Osteoblast (primary cell): ENCODE measurements at regions not wholly inside any gene's neighbourhood (a gene's known extent, or its start where the extent isn't known, plus 50 kb on each side); places are given as distances from the start of the nearest gene placed in this dataset.
"Not testable (repeated sequence)": the region's sequence is repeated elsewhere in the genome, so short reads cannot be mapped to it uniquely, and the experiment has no call there.

Source experiments
- DNase-seq: peaks from one replicate; pipeline ENCODE4 v3.0.0; 2011; ENCODE audit warnings: low spot score, mixed read lengths; ENCODE audit not compliant: insufficient read length; ENCODE audit errors: missing footprints
- H2AFZ ChIP-seq: 2 replicates; pipeline ENCODE4 v1.6.0; 2011; ENCODE audit warnings: mild to moderate bottlenecking, low read length
- H3K27ac ChIP-seq: 2 replicates; pipeline ENCODE4 v1.5.1; 2011; ENCODE audit warnings: mild to moderate bottlenecking, low read depth, low read length, moderate library complexity
- H3K27me3 ChIP-seq: 2 replicates; pipeline ENCODE4 v1.6.0; 2012; ENCODE audit warnings: mild to moderate bottlenecking, control low read depth, inconsistent platforms, low read length, moderate library complexity; ENCODE audit not compliant: insufficient read depth
- H3K36me3 ChIP-seq: 2 replicates; pipeline ENCODE4 v1.5.1; 2011; ENCODE audit warnings: mild to moderate bottlenecking, low read length, control low read depth, moderate library complexity; ENCODE audit not compliant: insufficient read depth
- H3K4me1 ChIP-seq: 2 replicates; pipeline ENCODE4 v1.5.1; 2011; ENCODE audit warnings: mild to moderate bottlenecking, low read length, control low read depth, moderate library complexity; ENCODE audit not compliant: insufficient read depth
- H3K4me2 ChIP-seq: 2 replicates; pipeline ENCODE4 v1.6.0; 2011; ENCODE audit warnings: mild to moderate bottlenecking, low read length; ENCODE audit not compliant: insufficient read depth
- H3K4me3 ChIP-seq: fragments of 200-600 bp; sonication (generic); 3 replicates; pipeline ENCODE4 v1.5.1; 2012; ENCODE audit warnings: mild to moderate bottlenecking, low read length, inconsistent platforms; ENCODE audit not compliant: insufficient read depth
- H3K79me2 ChIP-seq: 2 replicates; pipeline ENCODE4 v1.6.0; 2012; ENCODE audit warnings: mild to moderate bottlenecking, low read length, control low read depth, inconsistent platforms; ENCODE audit not compliant: insufficient read depth
- H3K9me3 ChIP-seq: 2 replicates; pipeline ENCODE4 v1.5.1; 2011; ENCODE audit warnings: low read depth, low read length, control low read depth
- H4K20me1 ChIP-seq: 2 replicates; pipeline ENCODE4 v1.6.0; 2012; ENCODE audit warnings: mild to moderate bottlenecking, low read length, control low read depth; ENCODE audit not compliant: insufficient read depth
- TF ChIP-seq, protein P1 (sequence below): IDR thresholded peaks from 2 replicates; pipeline ENCODE4 v1.5.1; 2011; ENCODE audit warnings: mild to moderate bottlenecking, low read depth, low read length, moderate library complexity; ENCODE audit errors: extremely low read depth

DNA sequence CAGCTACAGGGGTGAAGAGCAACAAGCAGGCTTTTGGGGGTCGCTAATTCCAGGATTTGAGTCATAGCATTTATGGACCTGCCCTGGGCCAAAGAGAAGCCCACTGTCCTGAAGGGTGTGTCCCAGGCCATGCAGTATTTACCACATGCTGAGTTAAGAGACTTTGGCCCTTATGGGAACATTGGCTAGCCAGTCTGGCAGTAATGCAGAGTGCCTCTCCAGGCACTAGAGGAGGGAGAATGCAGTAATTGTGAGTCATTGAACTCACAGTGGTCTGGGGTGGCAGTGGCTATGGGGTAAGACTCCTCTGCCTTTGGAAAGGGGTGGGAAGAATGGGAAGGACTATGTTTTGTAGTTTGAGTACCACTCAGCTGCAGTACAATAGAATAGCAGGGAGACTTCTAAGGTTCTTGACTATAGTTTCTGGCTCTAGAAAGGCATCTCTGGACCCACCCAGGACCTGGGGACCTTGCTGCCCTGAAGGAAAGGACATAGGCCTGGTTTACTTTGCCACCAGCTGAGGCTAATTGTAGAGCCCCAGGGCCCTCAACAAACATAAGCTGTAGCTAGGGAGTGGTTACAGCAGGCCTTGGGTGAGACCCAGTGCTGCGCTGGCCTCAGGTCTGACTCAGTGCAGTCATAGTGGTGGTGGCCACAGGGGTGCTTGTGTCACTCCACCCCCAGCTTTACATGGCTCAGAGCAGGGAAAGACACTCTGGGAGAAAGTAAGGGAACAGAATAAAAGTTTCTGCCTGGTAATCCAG, 520.9 kb downstream of the HTR1B start:
- H3K79me2 ChIP-seq = no peaks in the 10 kb centered on the region
- H2AFZ ChIP-seq = no peak overlapping the region
- no peak overlapping the region for H3K4me3 ChIP-seq
- no peaks in the 10 kb centered on the region for H3K27me3 ChIP-seq
- H4K20me1 ChIP-seq = no peaks in the 10 kb centered on the region
- H3K27ac ChIP-seq = no peak overlapping the region
- H3K36me3 ChIP-seq = no peaks in the 10 kb centered on the region
- no peak for DNase-seq
- H3K9me3 ChIP-seq = no peaks in the 10 kb centered on the region
- TF ChIP-seq, protein P1, sequence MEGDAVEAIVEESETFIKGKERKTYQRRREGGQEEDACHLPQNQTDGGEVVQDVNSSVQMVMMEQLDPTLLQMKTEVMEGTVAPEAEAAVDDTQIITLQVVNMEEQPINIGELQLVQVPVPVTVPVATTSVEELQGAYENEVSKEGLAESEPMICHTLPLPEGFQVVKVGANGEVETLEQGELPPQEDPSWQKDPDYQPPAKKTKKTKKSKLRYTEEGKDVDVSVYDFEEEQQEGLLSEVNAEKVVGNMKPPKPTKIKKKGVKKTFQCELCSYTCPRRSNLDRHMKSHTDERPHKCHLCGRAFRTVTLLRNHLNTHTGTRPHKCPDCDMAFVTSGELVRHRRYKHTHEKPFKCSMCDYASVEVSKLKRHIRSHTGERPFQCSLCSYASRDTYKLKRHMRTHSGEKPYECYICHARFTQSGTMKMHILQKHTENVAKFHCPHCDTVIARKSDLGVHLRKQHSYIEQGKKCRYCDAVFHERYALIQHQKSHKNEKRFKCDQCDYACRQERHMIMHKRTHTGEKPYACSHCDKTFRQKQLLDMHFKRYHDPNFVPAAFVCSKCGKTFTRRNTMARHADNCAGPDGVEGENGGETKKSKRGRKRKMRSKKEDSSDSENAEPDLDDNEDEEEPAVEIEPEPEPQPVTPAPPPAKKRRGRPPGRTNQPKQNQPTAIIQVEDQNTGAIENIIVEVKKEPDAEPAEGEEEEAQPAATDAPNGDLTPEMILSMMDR = no peak
- no peak overlapping the region for H3K4me2 ChIP-seq
- H3K4me1 ChIP-seq = no peaks in the 10 kb centered on the region

DNA sequence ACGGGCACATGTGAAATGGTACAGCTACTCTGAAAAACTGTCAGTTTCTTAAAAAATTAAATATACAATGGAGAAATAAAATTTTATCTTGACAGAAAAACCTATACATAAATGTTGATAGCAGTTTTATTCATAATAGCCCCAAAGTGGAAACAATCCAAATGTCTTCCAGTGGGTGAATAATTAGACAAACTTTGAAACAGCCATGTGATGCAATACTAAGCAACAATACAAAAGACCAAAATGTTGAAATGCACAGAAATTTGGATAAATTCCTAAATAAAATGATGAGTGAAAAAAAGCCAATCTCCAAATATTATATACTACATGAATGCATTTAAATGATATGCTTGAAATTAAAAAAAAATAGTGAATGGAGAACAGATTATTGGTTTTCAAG, 523.1 kb downstream of the HTR1B start:
- Histone ChIP-seq H3K4me3 (no peak overlapping the region), H3K79me2 (no peaks in the 10 kb centered on the region), H2AFZ (no peak overlapping the region), H3K9me3 (no peaks in the 10 kb centered on the region), H3K4me2 (no peak overlapping the region), H3K4me1 (no peaks in the 10 kb centered on the region), H3K27ac (no peak overlapping the region), H3K27me3 (no peaks in the 10 kb centered on the region), H4K20me1 (no peaks in the 10 kb centered on the region), H3K36me3 (no peaks in the 10 kb centered on the region)
- TF ChIP-seq, protein P1 = no peak
- DNase-seq = no peak

GRCh38 chr6:76914737-76915136, 548.6 kb downstream of the HTR1B start:
- TF ChIP-seq, protein P1 = no peak
- H3K4me3 ChIP-seq = no peak overlapping the region
- H4K20me1 ChIP-seq = no peaks in the 10 kb centered on the region

GRCh38 chr6:76905541-76905940, 557.8 kb downstream of the HTR1B start:
- DNase-seq, H3K27ac ChIP-seq, H3K27me3 ChIP-seq, H3K9me3 ChIP-seq, H2AFZ ChIP-seq, H4K20me1 ChIP-seq, H3K79me2 ChIP-seq, H3K36me3 ChIP-seq, H3K4me1 ChIP-seq, H3K4me3 ChIP-seq, H3K4me2 ChIP-seq: not testable (repeated sequence)

More at GRCh38 chr6:76914737-76915136, 548.6 kb downstream of the HTR1B start:
- Histone ChIP-seq H3K4me1 (no peaks in the 10 kb centered on the region), H2AFZ (no peak overlapping the region), H3K27ac (no peak overlapping the region), H3K79me2 (no peaks in the 10 kb centered on the region), H3K27me3 (no peaks in the 10 kb centered on the region), H3K4me2 (no peak overlapping the region), H3K9me3 (no peaks in the 10 kb centered on the region), H3K36me3 (no peaks in the 10 kb centered on the region)
- DNase-seq = no peak
